ENCODE measurements at regions not wholly inside any gene's neighbourhood (a gene's known extent, or its start where the extent isn't known, plus 50 kb on each side); places are given as distances from the start of the nearest gene placed in this dataset.
"Not testable (repeated sequence)": the region's sequence is repeated elsewhere in the genome, so short reads cannot be mapped to it uniquely, and the experiment has no call there.

DNA sequence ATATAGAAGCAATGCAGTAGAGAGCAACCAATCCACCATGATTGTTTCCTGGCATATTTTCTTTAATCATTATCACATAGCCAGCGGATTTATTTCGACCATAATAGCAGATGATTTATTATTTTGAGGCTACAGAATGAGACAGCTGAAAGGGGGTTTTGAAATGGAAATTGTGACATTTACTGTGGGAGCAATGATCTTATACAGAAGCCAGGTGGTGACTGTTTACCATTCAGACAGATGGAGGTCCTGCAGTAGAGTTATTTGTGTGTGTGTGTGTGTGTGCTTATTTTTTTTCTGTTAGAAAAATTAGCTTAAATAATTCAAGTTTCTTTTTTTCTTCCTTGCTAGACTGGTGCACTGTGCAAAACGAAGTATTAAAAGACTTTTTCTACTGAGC is 1784.5 kb downstream of the MRPL39 start:
- no peaks in the 10 kb centered on the region for H3K36me3 ChIP-seq (ENCODE audit: low read depth)
- DNase-seq, result no peak
- H3K4me1 ChIP-seq (ENCODE audit: low read depth), result no peaks in the 10 kb centered on the region
- peaks cover 26% of the 10 kb centered on the region for H3K9me3 ChIP-seq
- H3K4me3 ChIP-seq, result no peak overlapping the region
- TF ChIP-seq, protein P1, sequence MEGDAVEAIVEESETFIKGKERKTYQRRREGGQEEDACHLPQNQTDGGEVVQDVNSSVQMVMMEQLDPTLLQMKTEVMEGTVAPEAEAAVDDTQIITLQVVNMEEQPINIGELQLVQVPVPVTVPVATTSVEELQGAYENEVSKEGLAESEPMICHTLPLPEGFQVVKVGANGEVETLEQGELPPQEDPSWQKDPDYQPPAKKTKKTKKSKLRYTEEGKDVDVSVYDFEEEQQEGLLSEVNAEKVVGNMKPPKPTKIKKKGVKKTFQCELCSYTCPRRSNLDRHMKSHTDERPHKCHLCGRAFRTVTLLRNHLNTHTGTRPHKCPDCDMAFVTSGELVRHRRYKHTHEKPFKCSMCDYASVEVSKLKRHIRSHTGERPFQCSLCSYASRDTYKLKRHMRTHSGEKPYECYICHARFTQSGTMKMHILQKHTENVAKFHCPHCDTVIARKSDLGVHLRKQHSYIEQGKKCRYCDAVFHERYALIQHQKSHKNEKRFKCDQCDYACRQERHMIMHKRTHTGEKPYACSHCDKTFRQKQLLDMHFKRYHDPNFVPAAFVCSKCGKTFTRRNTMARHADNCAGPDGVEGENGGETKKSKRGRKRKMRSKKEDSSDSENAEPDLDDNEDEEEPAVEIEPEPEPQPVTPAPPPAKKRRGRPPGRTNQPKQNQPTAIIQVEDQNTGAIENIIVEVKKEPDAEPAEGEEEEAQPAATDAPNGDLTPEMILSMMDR (IDR thresholded peaks at IDR 0.05), result no peak
- ATAC-seq, result no peak
- intact Hi-C loops (cut with DNase I, micrococcal nuclease), result no loop called here

DNA sequence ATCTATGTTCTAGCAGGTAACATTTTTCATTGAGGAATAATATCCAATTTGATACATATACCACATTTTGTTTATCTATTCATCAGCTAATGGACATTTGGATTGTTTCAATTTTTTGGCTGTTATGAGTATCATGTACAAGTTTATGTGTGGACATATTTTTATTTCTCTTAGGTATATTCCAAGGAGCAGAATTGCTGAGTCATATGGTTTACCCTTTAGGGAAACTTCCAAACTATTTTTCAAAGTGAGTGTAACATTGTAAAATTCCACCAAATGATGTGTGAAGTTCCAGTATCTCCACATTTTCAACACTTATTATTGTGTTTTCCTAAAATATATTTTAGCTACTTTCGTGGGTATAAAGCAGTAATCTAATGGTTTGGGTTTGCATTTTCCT is 1789.9 kb downstream of the MRPL39 start:
- intact Hi-C loops (cut with DNase I, micrococcal nuclease), result no loop called here

DNA sequence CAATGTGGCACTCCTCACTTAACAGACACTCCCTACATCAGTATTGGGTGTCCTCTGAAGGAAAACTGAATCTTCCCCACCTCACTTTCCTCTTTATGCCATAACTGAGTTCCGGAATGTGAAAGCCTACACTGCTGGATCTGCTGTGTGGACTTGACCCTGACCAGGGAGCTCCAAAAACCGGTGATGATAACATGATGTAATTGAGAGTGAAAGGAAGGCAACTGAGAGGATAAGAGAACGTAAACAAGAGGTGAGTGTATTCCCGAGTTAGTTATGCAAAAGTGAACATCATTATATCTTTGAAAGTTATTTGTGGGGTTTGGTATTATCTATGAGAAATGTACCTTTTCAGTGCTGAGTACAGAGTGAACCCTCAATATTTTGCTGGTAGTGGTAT is 1794.8 kb downstream of the MRPL39 start:
- Histone ChIP-seq H3K9me3 (peaks cover 39% of the 10 kb centered on the region), H3K4me1 (ENCODE audit: low read depth) (no peaks in the 10 kb centered on the region), H3K36me3 (ENCODE audit: low read depth) (no peaks in the 10 kb centered on the region), H3K4me3 (no peak overlapping the region)
- TF ChIP-seq, protein P1 (IDR thresholded peaks at IDR 0.05), result no peak
- ATAC-seq (no peak), DNase-seq (no peak)
- intact Hi-C loops (cut with DNase I, micrococcal nuclease), result no loop called here

More for the DNA sequence above, 1789.9 kb downstream of the MRPL39 start:
- DNase-seq (no peak), ATAC-seq (no peak)
- no peaks in the 10 kb centered on the region for H3K4me1 ChIP-seq (ENCODE audit: low read depth)
- H3K36me3 ChIP-seq (ENCODE audit: low read depth), result no peaks in the 10 kb centered on the region
- peaks cover 36% of the 10 kb centered on the region for H3K9me3 ChIP-seq
- no peak overlapping the region for H3K4me3 ChIP-seq
- TF ChIP-seq, protein P1 (IDR thresholded peaks at IDR 0.05), result no peak

DNA sequence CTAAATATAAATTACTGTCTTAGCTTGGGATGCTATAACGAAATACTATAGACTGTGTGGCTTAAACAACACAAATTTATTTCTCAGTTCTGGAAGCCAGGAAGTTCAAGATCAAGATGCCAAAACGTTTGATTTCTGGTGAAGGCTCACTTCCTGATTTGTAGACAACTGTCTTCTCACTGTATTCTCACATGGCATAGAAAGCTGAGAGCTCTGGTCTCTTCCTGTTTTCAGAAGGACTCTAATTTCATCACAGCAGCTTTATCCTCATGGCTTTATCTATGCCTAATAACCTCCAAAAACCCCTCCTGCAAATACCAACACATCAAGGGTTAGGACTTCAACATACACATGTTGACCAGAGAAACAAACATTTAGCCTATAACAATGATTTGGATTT is 1795.5 kb downstream of the MRPL39 start:
- intact Hi-C loops (cut with DNase I, micrococcal nuclease), result no loop called here
- no peaks in the 10 kb centered on the region for H3K36me3 ChIP-seq (ENCODE audit: low read depth)

DNA sequence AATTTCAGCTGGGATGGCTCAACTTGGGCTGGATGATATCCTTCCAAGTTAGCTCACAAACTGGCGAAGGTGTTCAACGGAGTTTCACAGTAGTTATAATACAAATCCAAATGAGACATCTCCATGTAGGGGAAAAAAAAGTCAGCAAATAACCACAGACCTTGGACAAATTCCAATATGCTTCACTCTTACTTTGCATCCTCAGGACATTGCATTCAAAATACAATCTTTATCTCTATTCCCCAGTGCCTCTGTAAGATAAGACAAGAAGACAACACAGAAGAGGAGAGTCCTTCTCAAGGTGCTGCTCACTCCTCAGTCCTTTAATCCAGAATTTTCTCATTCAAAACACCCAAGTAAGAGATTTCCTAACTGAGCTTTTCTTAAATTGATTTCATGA is 1797.7 kb downstream of the MRPL39 start:
- DNase-seq (no peak), ATAC-seq (no peak)
- H3K9me3 ChIP-seq, result peaks cover 47% of the 10 kb centered on the region
- H3K4me3 ChIP-seq, result no peak overlapping the region
- intact Hi-C loops (cut with DNase I, micrococcal nuclease), result no loop called here
- no peaks in the 10 kb centered on the region for H3K4me1 ChIP-seq (ENCODE audit: low read depth)
- H3K36me3 ChIP-seq (ENCODE audit: low read depth), result no peaks in the 10 kb centered on the region
- TF ChIP-seq, protein P1 (IDR thresholded peaks at IDR 0.05), result no peak

More for the DNA sequence above, 1795.5 kb downstream of the MRPL39 start:
- TF ChIP-seq, protein P1 (IDR thresholded peaks at IDR 0.05), result no peak
- peaks cover 42% of the 10 kb centered on the region for H3K9me3 ChIP-seq
- ATAC-seq, result no peak
- DNase-seq, result no peak
- H3K4me1 ChIP-seq (ENCODE audit: low read depth), result no peaks in the 10 kb centered on the region
- H3K4me3 ChIP-seq, result no peak overlapping the region

DNA sequence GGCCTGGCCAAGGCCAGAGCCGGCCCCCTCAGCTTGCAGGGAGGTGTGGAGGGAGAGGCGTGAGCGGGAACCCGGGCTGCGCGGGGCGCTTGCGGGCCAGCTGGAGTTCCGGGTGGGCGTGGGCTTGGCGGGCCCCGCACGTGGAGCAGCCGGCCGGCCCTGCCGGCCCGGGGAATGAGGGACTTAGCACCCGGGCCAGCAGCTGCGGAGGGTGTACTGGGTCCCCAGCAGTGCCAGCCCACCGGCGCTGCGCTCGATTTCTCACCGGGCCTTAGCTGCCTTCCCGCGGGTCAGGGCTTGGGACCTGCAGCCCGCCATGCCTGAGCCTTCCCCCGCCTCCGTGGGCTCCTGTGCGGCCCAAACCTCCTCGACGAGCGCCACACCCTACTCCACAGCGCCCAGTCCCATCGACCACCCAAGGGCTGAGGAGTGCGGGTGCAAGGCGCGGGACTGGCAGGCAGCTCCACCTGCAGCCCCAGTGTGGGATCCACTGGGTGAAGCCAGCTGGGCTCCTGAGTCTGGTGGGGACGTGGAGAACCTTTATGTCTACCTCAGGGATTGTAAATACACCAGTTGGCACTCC is 1800.2 kb downstream of the MRPL39 start:
- H3K9me3 ChIP-seq, result peaks cover 44% of the 10 kb centered on the region
- ATAC-seq; H3K36me3 ChIP-seq (ENCODE audit: low read depth); DNase-seq; H3K4me3 ChIP-seq; H3K4me1 ChIP-seq (ENCODE audit: low read depth); intact Hi-C loops (cut with DNase I, micrococcal nuclease): not testable (repeated sequence)

Measured in mucosa of descending colon (tissue), 3 donors.